HepG2 (cell line): ENCODE measurements at regions not wholly inside any gene's neighbourhood (a gene's known extent, or its start where the extent isn't known, plus 50 kb on each side); places are given as distances from the start of the nearest gene placed in this dataset.

ENCODE experiments used
- EP300 ChIP-seq, 3 experiments: sonication (generic) in 1 of 3; formaldehyde crosslinking in 1 of 3; IDR thresholded peaks; 2 replicates each; pipeline versions ENCODE4 v1.5.1 to v1.6.1; 2011 to 2020; ENCODE audit warnings: low read depth in 2 of 3, low read length in 2 of 3, borderline replicate concordance in 1 of 3, improper control_type of control experiment in 1 of 3, mild to moderate bottlenecking in 1 of 3, missing genetic modification reagents in 1 of 3, moderate library complexity in 1 of 3
- FOXA1 ChIP-seq, 2 experiments: fragments of 450-650 bp in 1 of 2; sonication (generic) in 1 of 2; formaldehyde crosslinking in 1 of 2; IDR thresholded peaks; 2 replicates each; pipeline versions ENCODE4 v1.4.0 to v1.6.1; 2016 to 2020; ENCODE audit warnings: missing genetic modification reagents in 1 of 2
- POLR2AphosphoS5 ChIP-seq: IDR thresholded peaks from 2 replicates; pipeline ENCODE4 v1.6.1; 2012; ENCODE audit warnings: low read depth, low read length
- SAFB2 ChIP-seq: sonication (generic); formaldehyde crosslinking; IDR thresholded peaks from 2 replicates; pipeline ENCODE4 v1.5.1; 2020; ENCODE audit warnings: missing genetic modification reagents, low read depth, mild to moderate bottlenecking, borderline replicate concordance
- TAF1 ChIP-seq: sonication (generic); formaldehyde crosslinking; IDR thresholded peaks from 2 replicates; pipeline ENCODE4 v1.4.0; 2020; ENCODE audit warnings: missing genetic modification reagents
- TF ChIP-seq, protein P1 (sequence below): sonication (generic); formaldehyde crosslinking; IDR thresholded peaks from 2 replicates; pipeline ENCODE4 v1.5.0; 2020; ENCODE audit warnings: mild to moderate bottlenecking, missing genetic modification reagents, moderate library complexity
- TF ChIP-seq, protein P2 (sequence below): sonication (generic); formaldehyde crosslinking; IDR thresholded peaks from 2 replicates; pipeline ENCODE4 v1.8.0; 2022; ENCODE audit warnings: missing genetic modification reagents, mild to moderate bottlenecking, borderline replicate concordance

DNA sequence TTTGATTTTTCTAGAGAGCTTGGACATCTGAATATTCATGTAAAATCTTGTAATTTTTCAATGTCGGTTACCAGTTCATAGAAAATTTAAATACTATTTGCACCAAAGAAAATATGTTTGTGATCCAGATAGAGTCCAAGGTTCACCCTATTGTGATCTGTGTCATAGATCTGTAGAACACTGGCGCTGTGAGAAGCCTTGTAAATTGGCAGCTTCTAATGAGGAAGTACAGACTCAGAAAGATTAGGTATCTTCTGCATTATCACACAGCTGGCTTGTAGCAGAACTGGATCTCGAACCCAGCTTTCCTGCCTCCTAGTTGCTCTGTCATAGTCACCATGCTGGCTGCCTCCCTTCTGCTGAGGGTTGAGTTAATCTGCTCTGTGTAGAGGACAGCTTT is 106.5 kb upstream of the PAK3 start:
- TF ChIP-seq POLR2AphosphoS5 (no peak), EP300 (IDR thresholded peaks at IDR 0.05; ENCODE audit: low read depth in 2 of 2, low read length in 2 of 2) (no peak), EP300 (CRISPR knock-in tag; IDR thresholded peaks at IDR 0.05; ENCODE audit: borderline replicate concordance) (no peak), TAF1 (CRISPR knock-in tag) (no peak), SAFB2 (CRISPR knock-in tag) (no peak), FOXA1 (IDR thresholded peaks at IDR 0.05) (no peak), FOXA1 (CRISPR knock-in tag; IDR thresholded peaks at IDR 0.05) (no peak)
- TF ChIP-seq, protein P1, sequence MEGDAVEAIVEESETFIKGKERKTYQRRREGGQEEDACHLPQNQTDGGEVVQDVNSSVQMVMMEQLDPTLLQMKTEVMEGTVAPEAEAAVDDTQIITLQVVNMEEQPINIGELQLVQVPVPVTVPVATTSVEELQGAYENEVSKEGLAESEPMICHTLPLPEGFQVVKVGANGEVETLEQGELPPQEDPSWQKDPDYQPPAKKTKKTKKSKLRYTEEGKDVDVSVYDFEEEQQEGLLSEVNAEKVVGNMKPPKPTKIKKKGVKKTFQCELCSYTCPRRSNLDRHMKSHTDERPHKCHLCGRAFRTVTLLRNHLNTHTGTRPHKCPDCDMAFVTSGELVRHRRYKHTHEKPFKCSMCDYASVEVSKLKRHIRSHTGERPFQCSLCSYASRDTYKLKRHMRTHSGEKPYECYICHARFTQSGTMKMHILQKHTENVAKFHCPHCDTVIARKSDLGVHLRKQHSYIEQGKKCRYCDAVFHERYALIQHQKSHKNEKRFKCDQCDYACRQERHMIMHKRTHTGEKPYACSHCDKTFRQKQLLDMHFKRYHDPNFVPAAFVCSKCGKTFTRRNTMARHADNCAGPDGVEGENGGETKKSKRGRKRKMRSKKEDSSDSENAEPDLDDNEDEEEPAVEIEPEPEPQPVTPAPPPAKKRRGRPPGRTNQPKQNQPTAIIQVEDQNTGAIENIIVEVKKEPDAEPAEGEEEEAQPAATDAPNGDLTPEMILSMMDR (CRISPR knock-in tag): no peak
- TF ChIP-seq, protein P2, sequence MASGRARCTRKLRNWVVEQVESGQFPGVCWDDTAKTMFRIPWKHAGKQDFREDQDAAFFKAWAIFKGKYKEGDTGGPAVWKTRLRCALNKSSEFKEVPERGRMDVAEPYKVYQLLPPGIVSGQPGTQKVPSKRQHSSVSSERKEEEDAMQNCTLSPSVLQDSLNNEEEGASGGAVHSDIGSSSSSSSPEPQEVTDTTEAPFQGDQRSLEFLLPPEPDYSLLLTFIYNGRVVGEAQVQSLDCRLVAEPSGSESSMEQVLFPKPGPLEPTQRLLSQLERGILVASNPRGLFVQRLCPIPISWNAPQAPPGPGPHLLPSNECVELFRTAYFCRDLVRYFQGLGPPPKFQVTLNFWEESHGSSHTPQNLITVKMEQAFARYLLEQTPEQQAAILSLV (CRISPR knock-in tag): no peak
